Kidney epithelial cell (primary cell): ENCODE measurements at regions not wholly inside any gene's neighbourhood (a gene's known extent, or its start where the extent isn't known, plus 50 kb on each side); places are given as distances from the start of the nearest gene placed in this dataset.

Source experiments
- DNase-seq: peaks from one replicate; pipeline ENCODE4 v3.0.0-alpha.2; 2010; ENCODE audit warnings: low read depth
- H3K27me3 ChIP-seq: 2 replicates; pipeline ENCODE4 v1.6.0; 2011; ENCODE audit warnings: low read length; ENCODE audit not compliant: control insufficient read depth, insufficient read depth
- H3K36me3 ChIP-seq: 2 replicates; pipeline ENCODE4 v1.5.1; 2011; ENCODE audit warnings: low read length; ENCODE audit not compliant: control insufficient read depth, insufficient read depth
- H3K4me3 ChIP-seq: 2 replicates; pipeline ENCODE4 v1.5.1; 2011; ENCODE audit warnings: low read depth, mild to moderate bottlenecking, control low read depth, low read length
- CTCF ChIP-seq: IDR thresholded peaks from 2 replicates; pipeline ENCODE4 v1.5.1; 2011; ENCODE audit warnings: mild to moderate bottlenecking, moderate library complexity, low read length, control low read depth, inconsistent platforms; ENCODE audit not compliant: insufficient read depth, poor library complexity, severe bottlenecking

- no peak for DNase-seq
- Histone ChIP-seq H3K36me3 (no peaks in the 10 kb centered on the region), H3K4me3 (no peak overlapping the region), H3K27me3 (no peaks in the 10 kb centered on the region)
- no peak for TF ChIP-seq CTCF
Measured at GRCh38 chr18:75745147-75745546, 317.6 kb upstream of the SMIM21 start.

- Histone ChIP-seq H3K36me3 (no peaks in the 10 kb centered on the region), H3K27me3 (no peaks in the 10 kb centered on the region), H3K4me3 (no peak overlapping the region)
- TF ChIP-seq CTCF: no peak
- no peak for DNase-seq
Measured at GRCh38 chr18:75742516-75742915, 315.0 kb upstream of the SMIM21 start.

- no peak overlapping the region for H3K4me3 ChIP-seq
- H3K36me3 ChIP-seq: no peaks in the 10 kb centered on the region
- no peaks in the 10 kb centered on the region for H3K27me3 ChIP-seq
- no peak for DNase-seq
- no peak for TF ChIP-seq CTCF
Measured at GRCh38 chr18:75739682-75740081, 312.2 kb upstream of the SMIM21 start.

- Histone ChIP-seq H3K4me3 (no peak overlapping the region), H3K36me3 (no peaks in the 10 kb centered on the region), H3K27me3 (no peaks in the 10 kb centered on the region)
- no peak for DNase-seq
- no peak for TF ChIP-seq CTCF
Measured at GRCh38 chr18:75735291-75735690, 307.8 kb upstream of the SMIM21 start.

- no peaks in the 10 kb centered on the region for H3K27me3 ChIP-seq
Measured at GRCh38 chr18:75730249-75730648, 302.7 kb upstream of the SMIM21 start.

More at GRCh38 chr18:75730249-75730648, 302.7 kb upstream of the SMIM21 start:
- no peaks in the 10 kb centered on the region for H3K36me3 ChIP-seq
- no peak for DNase-seq
- no peak overlapping the region for H3K4me3 ChIP-seq
- TF ChIP-seq CTCF: no peak
